ENCODE measurements at regions not wholly inside any gene's neighbourhood (a gene's known extent, or its start where the extent isn't known, plus 50 kb on each side); places are given as distances from the start of the nearest gene placed in this dataset.

DNA sequence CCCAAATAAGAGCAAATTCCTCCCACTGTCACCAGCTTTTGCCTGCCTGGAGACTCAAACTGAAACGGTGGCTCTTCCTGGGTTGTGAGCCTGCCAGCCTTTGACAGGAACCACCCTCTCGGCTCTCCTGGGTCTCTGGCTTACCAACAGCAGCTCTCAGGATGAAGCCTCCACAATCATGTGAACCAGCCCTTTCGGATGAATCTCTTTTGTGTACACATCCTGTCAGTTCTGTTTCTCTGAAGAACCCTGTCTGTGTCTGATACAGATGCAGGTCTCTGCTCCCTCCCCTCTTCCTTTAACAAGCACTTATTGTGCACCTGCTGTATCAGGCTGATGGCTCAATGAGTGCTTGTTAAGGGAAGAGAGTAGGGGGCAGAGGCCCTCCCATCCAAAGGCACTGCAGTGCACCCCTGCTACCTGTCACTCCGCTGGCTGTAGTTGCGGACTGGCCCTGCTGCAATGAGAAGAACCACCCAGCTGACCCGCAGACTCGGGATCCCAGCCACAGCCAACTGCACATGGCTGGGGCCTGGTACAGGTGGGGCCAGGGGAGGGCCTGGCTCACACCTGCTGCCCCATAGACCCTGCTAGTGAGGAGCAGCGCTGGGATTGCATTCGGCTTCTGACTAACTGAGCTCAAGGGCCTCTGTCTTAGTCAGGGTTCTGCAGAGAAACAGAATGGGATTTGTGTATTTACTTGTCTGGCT, 120.1 kb upstream of the PMEPA1 start:
- TF ChIP-seq, protein P1, sequence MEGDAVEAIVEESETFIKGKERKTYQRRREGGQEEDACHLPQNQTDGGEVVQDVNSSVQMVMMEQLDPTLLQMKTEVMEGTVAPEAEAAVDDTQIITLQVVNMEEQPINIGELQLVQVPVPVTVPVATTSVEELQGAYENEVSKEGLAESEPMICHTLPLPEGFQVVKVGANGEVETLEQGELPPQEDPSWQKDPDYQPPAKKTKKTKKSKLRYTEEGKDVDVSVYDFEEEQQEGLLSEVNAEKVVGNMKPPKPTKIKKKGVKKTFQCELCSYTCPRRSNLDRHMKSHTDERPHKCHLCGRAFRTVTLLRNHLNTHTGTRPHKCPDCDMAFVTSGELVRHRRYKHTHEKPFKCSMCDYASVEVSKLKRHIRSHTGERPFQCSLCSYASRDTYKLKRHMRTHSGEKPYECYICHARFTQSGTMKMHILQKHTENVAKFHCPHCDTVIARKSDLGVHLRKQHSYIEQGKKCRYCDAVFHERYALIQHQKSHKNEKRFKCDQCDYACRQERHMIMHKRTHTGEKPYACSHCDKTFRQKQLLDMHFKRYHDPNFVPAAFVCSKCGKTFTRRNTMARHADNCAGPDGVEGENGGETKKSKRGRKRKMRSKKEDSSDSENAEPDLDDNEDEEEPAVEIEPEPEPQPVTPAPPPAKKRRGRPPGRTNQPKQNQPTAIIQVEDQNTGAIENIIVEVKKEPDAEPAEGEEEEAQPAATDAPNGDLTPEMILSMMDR (IDR thresholded peaks at IDR 0.05; ENCODE audit: extremely low read depth in 1 of 2, insufficient read depth in 1 of 2, low read depth in 1 of 2, low read length in 2 of 2): no peak
- TF ChIP-seq, protein P2, sequence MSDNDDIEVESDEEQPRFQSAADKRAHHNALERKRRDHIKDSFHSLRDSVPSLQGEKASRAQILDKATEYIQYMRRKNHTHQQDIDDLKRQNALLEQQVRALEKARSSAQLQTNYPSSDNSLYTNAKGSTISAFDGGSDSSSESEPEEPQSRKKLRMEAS (IDR thresholded peaks at IDR 0.05; ENCODE audit: insufficient read depth, insufficient read length): no peak
- no peak for TF ChIP-seq POLR2AphosphoS5 (IDR thresholded peaks at IDR 0.05; ENCODE audit: insufficient read depth, low read depth, low read length)
- TF ChIP-seq POLR2A (IDR thresholded peaks at IDR 0.05; ENCODE audit: low read depth, low read length): no peak
- TF ChIP-seq EZH2 (IDR thresholded peaks at IDR 0.05; ENCODE audit: borderline replicate concordance, low read depth, low read length, severe bottlenecking): no peak
- no peak for TF ChIP-seq JUN (IDR thresholded peaks at IDR 0.05; ENCODE audit: borderline replicate concordance, insufficient read depth, insufficient read length, low read depth)
- TF ChIP-seq MYC (IDR thresholded peaks at IDR 0.05; ENCODE audit: low read depth, low read length): no peak
